Cardiac fibroblast (primary cell): ENCODE measurements at regions not wholly inside any gene's neighbourhood (a gene's known extent, or its start where the extent isn't known, plus 50 kb on each side); places are given as distances from the start of the nearest gene placed in this dataset.

Experiments
- DNase-seq, 2 donors: peaks; one replicate each; pipeline versions ENCODE4 v3.0.0 to v3.0.0-alpha.2; 2010; ENCODE audit warnings: low read depth in 2 of 2
- H3K4me3 ChIP-seq, 2 donors: replicated peaks in 1 of 2; 1 replicate in 1 of 2; 2 replicates in 1 of 2; pipeline ENCODE4 v1.5.1; 2011; ENCODE audit warnings: low read depth in 2 of 2, low read length in 2 of 2, mild to moderate bottlenecking in 2 of 2, moderate library complexity in 1 of 2
- TF ChIP-seq, protein P1 (sequence below): IDR thresholded peaks from one replicate; pipeline ENCODE4 v1.5.1; 2011; ENCODE audit warnings: low read depth, mild to moderate bottlenecking, low read length, inconsistent platforms

DNA sequence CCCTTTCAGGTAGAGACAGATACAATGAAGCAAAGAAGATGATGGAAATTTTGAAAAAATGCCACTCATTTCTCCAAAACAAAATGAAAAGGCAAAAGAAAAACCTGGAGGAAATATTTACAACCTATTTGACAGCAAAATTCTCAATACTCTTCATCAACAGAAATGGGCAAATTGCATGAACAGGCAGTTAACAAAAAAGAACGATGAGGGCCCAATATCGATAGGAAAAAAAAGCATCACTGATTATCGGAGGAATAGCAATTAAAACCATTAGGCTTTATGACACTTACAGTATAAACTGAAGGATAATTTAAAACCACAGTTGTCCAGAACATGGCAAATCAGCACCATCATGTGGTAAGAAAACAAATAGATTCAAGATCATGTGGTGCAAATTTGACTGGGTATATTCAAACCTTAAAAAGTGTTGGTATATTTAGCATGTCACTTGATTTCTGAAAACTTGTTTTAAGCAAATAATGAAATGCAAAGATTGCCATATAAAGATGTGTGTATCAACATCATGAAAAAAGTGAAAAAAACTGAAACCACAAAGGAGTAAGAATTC, 222.9 kb downstream of the BRD1 start:
- H3K4me3 ChIP-seq: no peak overlapping the region
- no peak for DNase-seq
- TF ChIP-seq, protein P1, sequence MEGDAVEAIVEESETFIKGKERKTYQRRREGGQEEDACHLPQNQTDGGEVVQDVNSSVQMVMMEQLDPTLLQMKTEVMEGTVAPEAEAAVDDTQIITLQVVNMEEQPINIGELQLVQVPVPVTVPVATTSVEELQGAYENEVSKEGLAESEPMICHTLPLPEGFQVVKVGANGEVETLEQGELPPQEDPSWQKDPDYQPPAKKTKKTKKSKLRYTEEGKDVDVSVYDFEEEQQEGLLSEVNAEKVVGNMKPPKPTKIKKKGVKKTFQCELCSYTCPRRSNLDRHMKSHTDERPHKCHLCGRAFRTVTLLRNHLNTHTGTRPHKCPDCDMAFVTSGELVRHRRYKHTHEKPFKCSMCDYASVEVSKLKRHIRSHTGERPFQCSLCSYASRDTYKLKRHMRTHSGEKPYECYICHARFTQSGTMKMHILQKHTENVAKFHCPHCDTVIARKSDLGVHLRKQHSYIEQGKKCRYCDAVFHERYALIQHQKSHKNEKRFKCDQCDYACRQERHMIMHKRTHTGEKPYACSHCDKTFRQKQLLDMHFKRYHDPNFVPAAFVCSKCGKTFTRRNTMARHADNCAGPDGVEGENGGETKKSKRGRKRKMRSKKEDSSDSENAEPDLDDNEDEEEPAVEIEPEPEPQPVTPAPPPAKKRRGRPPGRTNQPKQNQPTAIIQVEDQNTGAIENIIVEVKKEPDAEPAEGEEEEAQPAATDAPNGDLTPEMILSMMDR: no peak

DNA sequence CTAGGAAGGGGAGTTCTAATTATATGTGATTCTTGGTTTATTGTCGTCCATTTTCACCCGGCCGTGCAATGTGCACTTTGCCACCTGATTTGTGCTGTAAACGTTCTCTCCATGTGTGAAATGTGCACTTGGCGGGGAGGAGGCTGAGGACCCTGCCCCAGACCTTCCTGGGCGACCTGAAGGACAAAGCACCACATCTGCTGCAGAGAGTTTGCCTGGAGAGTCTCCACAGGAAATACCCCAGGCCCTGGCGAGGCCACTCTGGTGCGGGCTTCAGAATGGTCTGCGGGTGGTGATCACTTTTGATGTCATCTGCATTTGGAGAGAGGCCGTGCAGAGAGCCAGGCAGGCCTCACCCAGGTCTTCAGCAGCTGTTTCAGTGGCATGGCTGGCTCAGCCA, 224.7 kb downstream of the BRD1 start:
- H3K4me3 ChIP-seq: no peak overlapping the region
- no peak for DNase-seq
- TF ChIP-seq, protein P1: no peak

- no peak for DNase-seq
Observed at GRCh38 chr22:49602481-49602880, 225.2 kb downstream of the BRD1 start.

GRCh38 chr22:49601614-49602321, 225.9 kb downstream of the BRD1 start:
- no peak for DNase-seq
- H3K4me3 ChIP-seq: no peak overlapping the region
- TF ChIP-seq, protein P1: no peak

More at GRCh38 chr22:49602481-49602880, 225.2 kb downstream of the BRD1 start:
- H3K4me3 ChIP-seq: no peak overlapping the region
- TF ChIP-seq, protein P1: no peak

DNA sequence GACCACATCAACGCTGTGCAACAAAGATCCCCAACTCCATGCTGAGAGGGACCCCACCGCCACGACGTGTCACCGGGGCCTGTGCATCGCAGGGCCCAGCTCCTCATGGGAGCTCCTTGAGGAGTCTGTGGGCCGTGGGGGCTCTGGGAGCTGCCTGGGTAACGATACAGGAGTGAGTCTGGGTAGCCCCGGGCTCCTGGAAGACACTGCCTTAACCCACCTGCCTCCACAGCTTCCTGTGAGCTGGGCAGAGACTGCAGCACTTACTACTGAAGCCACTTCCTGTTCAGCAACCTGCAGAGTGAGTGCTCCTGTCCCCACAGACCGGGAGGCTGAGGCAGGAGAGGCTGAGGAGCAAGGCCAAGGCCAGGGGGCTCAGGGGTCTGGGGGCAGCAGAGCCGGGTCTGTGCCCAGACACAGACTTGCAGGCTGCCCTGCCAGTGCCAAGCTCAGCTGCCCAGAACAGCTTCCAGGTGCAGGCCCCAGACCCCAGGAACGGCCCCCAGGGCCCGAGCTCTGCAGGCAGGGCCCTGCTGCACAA, 226.7 kb downstream of the BRD1 start:
- no peak for DNase-seq
- TF ChIP-seq, protein P1: no peak
- H3K4me3 ChIP-seq: no peak overlapping the region

DNA sequence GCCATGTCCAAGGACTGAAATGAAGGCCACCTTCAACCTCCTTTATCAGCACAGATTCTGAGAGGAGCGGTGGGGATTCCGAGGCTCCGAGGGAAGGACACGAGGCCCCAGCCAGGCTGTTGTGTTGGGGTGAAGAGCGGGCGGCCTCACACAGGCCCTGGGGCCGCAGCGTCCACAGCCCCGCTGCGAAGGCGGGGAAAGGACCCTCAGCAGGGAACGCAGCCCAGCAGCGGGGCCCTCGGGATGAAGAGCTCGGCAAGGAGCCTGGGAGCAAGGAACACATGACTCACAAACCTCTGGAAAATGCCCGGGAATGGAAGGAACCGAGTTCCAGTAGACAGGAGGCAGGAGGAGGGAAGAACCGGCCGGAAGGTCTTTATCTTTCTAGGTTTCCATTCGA, 227.2 kb downstream of the BRD1 start:
- TF ChIP-seq, protein P1: no peak
- no peak overlapping the region for H3K4me3 ChIP-seq
- no peak for DNase-seq
